ENCODE measurements at regions not wholly inside any gene's neighbourhood (a gene's known extent, or its start where the extent isn't known, plus 50 kb on each side); places are given as distances from the start of the nearest gene placed in this dataset.

GRCh38 chr1:98157524-98158313 is 236.9 kb upstream of the DPYD start:
- TF ChIP-seq ZNF311 (tag by site-specific recombination; IDR thresholded peaks at IDR 0.05; ENCODE audit: borderline replicate concordance), result no peak
- TF ChIP-seq ZNF335 (tag by site-specific recombination; conservative IDR thresholded peaks at IDR 0.05), result no peak
- TF ChIP-seq KLF9 (tag by site-specific recombination; IDR thresholded peaks at IDR 0.05; ENCODE audit: low read depth), result no peak
- TF ChIP-seq CTCF (tag by site-specific recombination; IDR thresholded peaks at IDR 0.05), result no peak
- TF ChIP-seq HOXD13 (CRISPR knock-in tag; IDR thresholded peaks at IDR 0.05; ENCODE audit: borderline replicate concordance), result no peak
- no peak for TF ChIP-seq REST (tag by site-specific recombination; IDR thresholded peaks at IDR 0.05)
